A673 (cell line): ENCODE measurements at regions not wholly inside any gene's neighbourhood (a gene's known extent, or its start where the extent isn't known, plus 50 kb on each side); places are given as distances from the start of the nearest gene placed in this dataset.

Experiments used
- CTCF ChIP-seq: fragments of 300-800, 200-600 bp; sonication (generic); conservative IDR thresholded peaks from 2 replicates; pipeline ENCODE4 v1.5.1; 2017; ENCODE audit warnings: low read depth, mild to moderate bottlenecking, antibody characterized with exemption, low read length, moderate library complexity, mixed read lengths
- EZH2 ChIP-seq: fragments of 200-600 bp; sonication (generic); IDR thresholded peaks from 2 replicates; pipeline ENCODE4 v1.6.1; 2017; ENCODE audit warnings: borderline replicate concordance, low read depth, mild to moderate bottlenecking, mixed read lengths, antibody characterized with exemption, low read length; ENCODE audit not compliant: poor library complexity, severe bottlenecking

DNA sequence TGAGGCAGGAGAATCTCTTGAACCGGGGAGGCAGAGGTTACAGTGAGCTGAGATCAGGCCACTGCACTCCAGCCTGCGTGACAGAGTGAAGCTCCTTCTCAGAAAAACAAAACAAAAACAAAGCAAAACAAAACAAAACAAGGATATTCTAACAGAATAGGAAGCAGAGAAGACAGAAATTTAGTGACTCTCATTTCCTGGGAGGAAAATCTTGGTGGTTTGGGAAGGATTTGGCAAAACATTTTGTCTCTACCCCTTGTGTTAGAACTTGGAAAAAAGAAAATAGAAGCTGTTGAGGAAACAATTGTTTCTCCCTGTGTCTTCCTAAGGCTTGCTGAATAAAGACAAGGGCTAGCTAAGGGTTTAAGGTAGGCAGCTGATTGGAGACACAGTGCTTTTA is 79.7 kb upstream of the PTPRR start:
- no peak for TF ChIP-seq CTCF
- no peak for TF ChIP-seq EZH2
